CD8-positive, alpha-beta memory T cell (primary cell): ENCODE measurements at regions not wholly inside any gene's neighbourhood (a gene's known extent, or its start where the extent isn't known, plus 50 kb on each side); places are given as distances from the start of the nearest gene placed in this dataset.
A peak's percentile ranks its signal among the peaks of the same experiment; 100 is the strongest.

Experiments
- CTCF ChIA-PET: fragments of 350-600 bp; sonication (Branson Sonifier 250); formaldehyde crosslinking; loops from one replicate; lab custom pipeline; 2021; ENCODE audit warnings: antibody characterized with exemption; lab: Charles Lee
- POLR2A ChIA-PET: fragments of 350-600 bp; sonication (Branson Sonifier 250); formaldehyde crosslinking; loops from one replicate; lab custom pipeline; 2021; ENCODE audit warnings: antibody characterized with exemption; lab: Charles Lee
- DNase-seq, 5 donors: peaks; one replicate each; pipeline versions ENCODE4 v3.0.0 to v3.0.0-alpha.2; 2020 to 2022; ENCODE audit warnings: mixed read lengths in 1 of 5
- H3K27ac ChIP-seq: one replicate; pipeline ENCODE4 v1.7.0; 2013; ENCODE audit warnings: low read depth, mild to moderate bottlenecking, low read length, moderate library complexity
- H3K27me3 ChIP-seq: 2 replicates; pipeline ENCODE4 v1.7.0; 2013; ENCODE audit warnings: low read length, mild to moderate bottlenecking; ENCODE audit not compliant: insufficient read depth, poor library complexity, severe bottlenecking
- H3K36me3 ChIP-seq: 2 replicates; pipeline ENCODE4 v1.7.0; 2013; ENCODE audit warnings: mild to moderate bottlenecking, low read length, moderate library complexity; ENCODE audit not compliant: insufficient read depth
- H3K4me1 ChIP-seq: 2 replicates; pipeline ENCODE4 v1.7.0; 2013; ENCODE audit warnings: mild to moderate bottlenecking, low read length, moderate library complexity; ENCODE audit not compliant: insufficient read depth
- H3K4me3 ChIP-seq: 2 replicates; pipeline ENCODE4 v1.7.0; 2013; ENCODE audit warnings: mild to moderate bottlenecking, low read length
- H3K9me3 ChIP-seq: 2 replicates; pipeline ENCODE4 v1.7.0; 2013; ENCODE audit warnings: mild to moderate bottlenecking, low read length
- H3K27ac Mint-ChIP-seq, 8 donors: one replicate each; pipeline ENCODE4 v1.8.0; 2020 to 2021; ENCODE audit warnings: mixed read lengths in 8 of 8, mild to moderate bottlenecking in 6 of 8, inconsistent platforms in 3 of 8, moderate library complexity in 3 of 8
- H3K27me3 Mint-ChIP-seq, 2 donors: one replicate each; pipeline ENCODE4 v1.8.0; 2020 to 2021; ENCODE audit warnings: mixed read lengths in 2 of 2, mild to moderate bottlenecking in 1 of 2, moderate library complexity in 1 of 2
- H3K36me3 Mint-ChIP-seq, 3 donors: one replicate each; pipeline ENCODE4 v1.8.0; 2020 to 2021; ENCODE audit warnings: mixed read lengths in 3 of 3, inconsistent platforms in 1 of 3, mild to moderate bottlenecking in 1 of 3
- H3K4me1 Mint-ChIP-seq, 3 donors: one replicate each; pipeline ENCODE4 v1.8.0; 2020 to 2021; ENCODE audit warnings: mixed read lengths in 3 of 3, inconsistent platforms in 1 of 3, mild to moderate bottlenecking in 1 of 3
- H3K4me3 Mint-ChIP-seq, 7 donors: one replicate each; pipeline ENCODE4 v1.8.0; 2020 to 2021; ENCODE audit warnings: mixed read lengths in 7 of 7, mild to moderate bottlenecking in 6 of 7, moderate library complexity in 4 of 7, inconsistent platforms in 2 of 7
- H3K9me3 Mint-ChIP-seq, 5 donors: one replicate each; pipeline ENCODE4 v1.8.0; 2020 to 2022; ENCODE audit warnings: mixed read lengths in 5 of 5, mild to moderate bottlenecking in 3 of 5, moderate library complexity in 2 of 5, inconsistent platforms in 1 of 5

DNA sequence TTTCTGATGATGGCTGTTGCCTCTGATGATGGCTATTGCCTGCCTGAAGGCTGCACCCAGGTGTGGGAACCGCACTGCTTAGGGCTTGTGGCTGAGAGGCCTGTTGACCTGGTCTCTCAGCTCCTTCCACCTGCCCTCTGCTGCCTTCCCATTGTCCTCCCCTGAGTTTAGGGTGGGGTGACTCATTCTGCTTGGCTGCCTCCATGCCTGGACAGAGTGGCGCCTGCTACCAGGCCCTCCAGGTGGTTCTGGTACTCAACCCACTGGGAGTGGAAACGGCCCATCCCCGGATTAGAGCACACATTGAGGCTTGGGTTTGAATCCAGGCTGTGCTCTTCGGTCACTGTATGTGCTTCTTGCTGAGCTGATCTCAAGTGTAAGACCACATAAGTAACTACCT, 120.6 kb downstream of the SEM1 start:
- POLR2A ChIA-PET = no interaction called here
- no peak overlapping the region for H3K27ac Mint-ChIP-seq

DNA sequence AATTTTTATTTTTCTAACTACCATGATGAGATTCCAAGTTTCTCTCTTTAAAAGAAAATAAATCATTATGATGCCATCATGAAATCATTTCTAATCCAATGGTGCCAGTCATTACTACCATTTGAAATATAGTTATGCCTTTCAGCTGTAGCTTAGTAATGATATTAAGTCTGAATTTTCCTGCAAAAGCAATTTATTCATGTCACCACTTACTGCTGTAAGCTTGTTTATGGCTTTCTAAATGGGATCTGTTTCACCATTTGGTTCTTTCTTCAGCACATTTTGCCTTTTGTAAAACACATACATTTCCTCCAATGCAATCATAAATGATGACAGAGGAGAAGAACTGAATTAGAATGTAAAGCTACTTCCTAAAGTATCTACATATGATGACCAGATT, 130.5 kb downstream of the SEM1 start:
- H3K27me3 ChIP-seq = no peaks in the 10 kb centered on the region
- Mint-ChIP-seq H3K36me3 (peaks cover 0 to 2% (median 0%) of the 10 kb centered on the region in 3 donors), H3K9me3 (peaks cover 0 to 17% (median 3%) of the 10 kb centered on the region in 5 donors), H3K4me3 (no peak overlapping the region), H3K4me1 (no peaks in the 10 kb centered on the region), H3K27me3 (peaks cover 11 to 17% of the 10 kb centered on the region in 2 donors), H3K27ac (no peak overlapping the region)
- POLR2A ChIA-PET = no interaction called here
- no peaks in the 10 kb centered on the region for H3K36me3 ChIP-seq
- no peak overlapping the region for H3K27ac ChIP-seq
- no peaks in the 10 kb centered on the region for H3K9me3 ChIP-seq
- no peak for DNase-seq
- no peak overlapping the region for H3K4me3 ChIP-seq
- CTCF ChIA-PET = interaction anchor here (1.5 kb wide), 1 partner anchor 15 kb away, joined by 3 read pairs; no protein-coding TSS in a partner anchor
- H3K4me1 ChIP-seq = no peaks in the 10 kb centered on the region

More for the DNA sequence above, 120.6 kb downstream of the SEM1 start:
- DNase-seq = no peak
- no peak overlapping the region for H3K4me3 Mint-ChIP-seq
- no peaks in the 10 kb centered on the region for H3K9me3 ChIP-seq
- H3K27me3 Mint-ChIP-seq = peaks cover 9 to 25% of the 10 kb centered on the region in 2 donors
- no peaks in the 10 kb centered on the region for H3K36me3 Mint-ChIP-seq
- H3K4me1 ChIP-seq = no peaks in the 10 kb centered on the region
- CTCF ChIA-PET = no interaction called here
- H3K27me3 ChIP-seq = no peaks in the 10 kb centered on the region
- H3K36me3 ChIP-seq = no peaks in the 10 kb centered on the region
- peaks cover 0 to 2% (median under 1%) of the 10 kb centered on the region in 5 donors for H3K9me3 Mint-ChIP-seq
- H3K4me3 ChIP-seq = no peak overlapping the region
- peaks cover 0 to 4% (median 0%) of the 10 kb centered on the region in 3 donors for H3K4me1 Mint-ChIP-seq
- no peak overlapping the region for H3K27ac ChIP-seq

DNA sequence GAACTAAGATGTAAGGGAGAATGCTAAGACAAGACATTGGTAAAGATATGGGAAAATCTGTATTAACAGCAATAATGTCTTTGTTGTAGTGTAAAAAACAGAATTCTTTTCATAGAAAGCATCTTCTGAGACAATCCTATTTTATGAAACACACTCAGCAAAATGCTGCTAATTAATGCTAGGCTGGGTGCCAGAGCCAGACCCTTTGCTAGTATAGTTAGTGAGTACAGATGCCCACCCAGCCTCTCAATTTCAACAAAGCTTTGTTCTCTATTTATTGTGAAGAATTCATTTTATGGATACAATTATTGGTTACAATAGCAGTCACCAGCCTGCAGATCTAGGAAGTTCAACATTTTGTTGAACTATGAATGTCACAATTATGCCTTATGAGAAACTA, 131.0 kb downstream of the SEM1 start:
- Histone ChIP-seq H3K4me1 (no peaks in the 10 kb centered on the region), H3K4me3 (no peak overlapping the region), H3K27ac (no peak overlapping the region), H3K9me3 (no peaks in the 10 kb centered on the region), H3K27me3 (no peaks in the 10 kb centered on the region), H3K36me3 (no peaks in the 10 kb centered on the region)
- H3K4me1 Mint-ChIP-seq = no peaks in the 10 kb centered on the region
- peaks cover 0 to 15% (median 3%) of the 10 kb centered on the region in 5 donors for H3K9me3 Mint-ChIP-seq
- POLR2A ChIA-PET = no interaction called here
- peaks cover 0 to 2% (median 0%) of the 10 kb centered on the region in 3 donors for H3K36me3 Mint-ChIP-seq
- no peak overlapping the region for H3K27ac Mint-ChIP-seq
- no peak for DNase-seq
- CTCF ChIA-PET = interaction anchor here (1.5 kb wide), 1 partner anchor 16 kb away, joined by 3 read pairs; no protein-coding TSS in a partner anchor
- H3K27me3 Mint-ChIP-seq = peaks cover 11 to 18% of the 10 kb centered on the region in 2 donors
- H3K4me3 Mint-ChIP-seq = no peak overlapping the region

DNA sequence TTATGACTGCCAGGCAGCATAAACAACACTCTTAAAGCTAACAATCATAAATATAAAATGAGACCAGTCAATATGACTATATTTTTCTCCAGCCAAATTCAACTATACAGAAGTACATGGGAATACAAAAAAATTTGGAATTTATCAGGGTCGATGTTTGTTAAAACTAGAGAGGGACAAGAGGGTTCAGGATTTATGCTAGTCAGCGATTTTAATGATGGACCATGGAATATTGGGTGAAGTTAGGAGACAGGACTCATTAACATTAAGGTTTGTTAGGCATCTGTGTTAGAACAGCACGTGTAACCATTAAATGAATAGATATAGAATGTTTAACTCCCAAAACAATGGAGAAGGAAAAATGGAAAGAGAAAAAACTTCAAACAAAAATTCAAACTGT, 146.2 kb downstream of the SEM1 start:
- peaks cover 0 to under 1% (median 0%) of the 10 kb centered on the region in 3 donors for H3K36me3 Mint-ChIP-seq
- no peaks in the 10 kb centered on the region for H3K4me1 Mint-ChIP-seq
- ChIA-PET POLR2A (no interaction called here), CTCF (no interaction called here)
- H3K27me3 ChIP-seq = no peaks in the 10 kb centered on the region
- no peaks in the 10 kb centered on the region for H3K9me3 ChIP-seq
- H3K4me3 ChIP-seq = no peak overlapping the region
- no peaks in the 10 kb centered on the region for H3K36me3 ChIP-seq
- no peaks in the 10 kb centered on the region for H3K27me3 Mint-ChIP-seq
- no peak overlapping the region for H3K27ac ChIP-seq
- no peak for DNase-seq
- H3K9me3 Mint-ChIP-seq = peaks cover 0 to 3% (median 2%) of the 10 kb centered on the region in 5 donors
- peak overlapping the region in 1 of 8 donors; percentile 0 for H3K27ac Mint-ChIP-seq
- no peaks in the 10 kb centered on the region for H3K4me1 ChIP-seq
- no peak overlapping the region for H3K4me3 Mint-ChIP-seq

DNA sequence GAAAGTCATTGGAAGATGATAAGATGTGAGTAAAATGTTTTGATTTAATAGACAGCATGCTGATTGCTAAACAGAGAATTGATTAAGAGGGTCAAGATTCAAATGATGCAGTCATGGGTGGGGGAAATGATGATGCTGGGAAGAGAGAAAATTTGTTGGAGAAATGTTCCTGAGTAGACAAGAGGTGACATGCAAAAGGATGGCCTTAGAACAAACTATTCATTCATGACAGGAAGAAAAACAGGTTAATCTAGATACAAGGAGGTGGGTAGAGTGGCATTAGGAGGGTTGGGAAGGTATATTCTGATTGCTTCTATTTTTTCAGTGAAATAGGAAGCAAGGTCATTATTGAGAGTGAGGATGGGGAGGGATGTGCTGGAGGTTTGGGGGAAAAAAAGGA, 146.7 kb downstream of the SEM1 start:
- POLR2A ChIA-PET = no interaction called here
- H3K36me3 ChIP-seq = no peaks in the 10 kb centered on the region
- no peaks in the 10 kb centered on the region for H3K4me1 Mint-ChIP-seq
- H3K36me3 Mint-ChIP-seq = peaks cover 0 to 2% (median 0%) of the 10 kb centered on the region in 3 donors
- peak overlapping the region in 1 of 8 donors; percentile 0 for H3K27ac Mint-ChIP-seq
- no peak overlapping the region for H3K4me3 Mint-ChIP-seq
- H3K27ac ChIP-seq = no peak overlapping the region
- no peak overlapping the region for H3K4me3 ChIP-seq
- H3K9me3 ChIP-seq = no peaks in the 10 kb centered on the region
- peaks cover 0 to 3% (median 2%) of the 10 kb centered on the region in 5 donors for H3K9me3 Mint-ChIP-seq
- CTCF ChIA-PET = no interaction called here
- no peaks in the 10 kb centered on the region for H3K4me1 ChIP-seq
- no peaks in the 10 kb centered on the region for H3K27me3 ChIP-seq
- H3K27me3 Mint-ChIP-seq = no peaks in the 10 kb centered on the region
- DNase-seq = no peak

DNA sequence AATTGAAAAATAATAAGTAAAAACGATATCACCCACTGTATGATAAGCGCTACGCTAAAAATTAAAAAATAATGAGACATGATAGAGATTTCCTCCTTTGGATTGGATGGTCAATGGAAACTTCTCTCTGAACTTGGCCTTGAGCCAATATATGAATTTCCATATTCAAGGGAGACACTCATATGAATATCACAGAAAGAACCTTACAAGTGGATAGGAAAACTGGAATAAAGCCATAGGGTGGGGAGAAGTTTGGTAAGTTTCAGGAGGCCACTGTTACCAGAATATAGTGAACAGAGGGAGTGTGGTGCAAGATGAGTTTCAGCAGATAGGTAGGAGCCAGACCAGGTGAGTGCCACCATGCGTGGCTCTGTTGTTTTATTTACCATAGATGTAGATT, 147.2 kb downstream of the SEM1 start:
- ChIA-PET CTCF (no interaction called here), POLR2A (no interaction called here)
- no peak for DNase-seq
- H3K27ac ChIP-seq = no peak overlapping the region
- H3K9me3 ChIP-seq = no peaks in the 10 kb centered on the region
- H3K4me1 ChIP-seq = no peaks in the 10 kb centered on the region
- H3K9me3 Mint-ChIP-seq = peaks cover 0 to 3% (median 2%) of the 10 kb centered on the region in 5 donors
- H3K4me3 Mint-ChIP-seq = no peak overlapping the region
- H3K27ac Mint-ChIP-seq = no peak overlapping the region
- H3K4me3 ChIP-seq = no peak overlapping the region
- H3K27me3 ChIP-seq = no peaks in the 10 kb centered on the region
- H3K27me3 Mint-ChIP-seq = no peaks in the 10 kb centered on the region
- H3K36me3 Mint-ChIP-seq = peaks cover 0 to 2% (median 0%) of the 10 kb centered on the region in 3 donors
- H3K36me3 ChIP-seq = no peaks in the 10 kb centered on the region
- H3K4me1 Mint-ChIP-seq = no peaks in the 10 kb centered on the region

DNA sequence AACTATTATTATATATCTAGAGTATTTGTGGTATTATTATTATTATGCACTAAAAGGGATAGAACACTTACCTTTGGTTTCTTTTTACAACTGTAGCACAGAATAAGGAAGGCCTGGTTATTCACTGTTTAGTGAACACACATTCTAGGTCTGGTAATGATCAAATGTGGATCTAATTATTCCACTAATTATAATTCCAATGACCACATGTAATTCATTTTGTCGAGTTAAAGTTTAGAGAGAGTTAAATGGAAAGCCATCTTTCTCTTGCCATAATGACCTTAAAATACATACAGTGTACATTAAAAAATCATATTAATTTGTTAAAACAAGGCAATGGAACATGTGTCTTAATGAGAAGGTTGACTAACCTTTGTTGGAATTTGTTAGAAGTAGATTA, 147.8 kb downstream of the SEM1 start:
- Histone ChIP-seq H3K4me3 (no peak overlapping the region), H3K27ac (no peak overlapping the region), H3K4me1 (no peaks in the 10 kb centered on the region), H3K36me3 (no peaks in the 10 kb centered on the region), H3K27me3 (no peaks in the 10 kb centered on the region), H3K9me3 (no peaks in the 10 kb centered on the region)
- ChIA-PET CTCF (no interaction called here), POLR2A (no interaction called here)
- Mint-ChIP-seq H3K27me3 (no peaks in the 10 kb centered on the region), H3K4me3 (no peak overlapping the region), H3K9me3 (peaks cover 0 to 3% (median 2%) of the 10 kb centered on the region in 5 donors), H3K4me1 (no peaks in the 10 kb centered on the region), H3K27ac (no peak overlapping the region), H3K36me3 (peaks cover 0 to 2% (median 0%) of the 10 kb centered on the region in 3 donors)
- no peak for DNase-seq

DNA sequence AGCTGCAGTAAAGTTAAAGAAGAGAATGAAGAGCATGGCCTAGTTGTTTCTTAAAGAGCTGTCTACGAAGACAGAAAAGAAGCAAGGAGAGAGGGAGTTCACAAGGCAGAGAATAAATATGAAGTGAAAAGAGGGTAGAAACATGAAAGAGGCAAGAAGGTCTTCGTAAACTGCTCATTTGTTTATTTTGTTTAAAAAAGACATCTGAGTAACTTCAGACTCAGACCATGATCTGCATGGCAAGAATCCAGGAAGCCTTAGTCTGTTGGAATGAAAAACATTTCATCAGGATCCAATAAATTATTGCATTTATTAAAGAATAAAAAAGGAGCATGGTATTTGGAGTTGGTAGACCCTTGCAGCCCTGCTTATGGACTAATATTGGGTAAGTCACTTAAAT, 151.1 kb downstream of the SEM1 start:
- no peak overlapping the region for H3K4me3 Mint-ChIP-seq

More for the DNA sequence above, 151.1 kb downstream of the SEM1 start:
- Histone ChIP-seq H3K27ac (no peak overlapping the region), H3K4me1 (no peaks in the 10 kb centered on the region), H3K9me3 (no peaks in the 10 kb centered on the region), H3K36me3 (no peaks in the 10 kb centered on the region), H3K4me3 (no peak overlapping the region), H3K27me3 (no peaks in the 10 kb centered on the region)
- no peaks in the 10 kb centered on the region for H3K27me3 Mint-ChIP-seq
- ChIA-PET CTCF (no interaction called here), POLR2A (no interaction called here)
- H3K27ac Mint-ChIP-seq = no peak overlapping the region
- H3K4me1 Mint-ChIP-seq = no peaks in the 10 kb centered on the region
- peaks cover 0 to 3% (median 2%) of the 10 kb centered on the region in 5 donors for H3K9me3 Mint-ChIP-seq
- no peak for DNase-seq
- peaks cover 0 to 2% (median 0%) of the 10 kb centered on the region in 3 donors for H3K36me3 Mint-ChIP-seq
